ENCODE measurements at regions not wholly inside any gene's neighbourhood (a gene's known extent, or its start where the extent isn't known, plus 50 kb on each side); places are given as distances from the start of the nearest gene placed in this dataset.

DNA sequence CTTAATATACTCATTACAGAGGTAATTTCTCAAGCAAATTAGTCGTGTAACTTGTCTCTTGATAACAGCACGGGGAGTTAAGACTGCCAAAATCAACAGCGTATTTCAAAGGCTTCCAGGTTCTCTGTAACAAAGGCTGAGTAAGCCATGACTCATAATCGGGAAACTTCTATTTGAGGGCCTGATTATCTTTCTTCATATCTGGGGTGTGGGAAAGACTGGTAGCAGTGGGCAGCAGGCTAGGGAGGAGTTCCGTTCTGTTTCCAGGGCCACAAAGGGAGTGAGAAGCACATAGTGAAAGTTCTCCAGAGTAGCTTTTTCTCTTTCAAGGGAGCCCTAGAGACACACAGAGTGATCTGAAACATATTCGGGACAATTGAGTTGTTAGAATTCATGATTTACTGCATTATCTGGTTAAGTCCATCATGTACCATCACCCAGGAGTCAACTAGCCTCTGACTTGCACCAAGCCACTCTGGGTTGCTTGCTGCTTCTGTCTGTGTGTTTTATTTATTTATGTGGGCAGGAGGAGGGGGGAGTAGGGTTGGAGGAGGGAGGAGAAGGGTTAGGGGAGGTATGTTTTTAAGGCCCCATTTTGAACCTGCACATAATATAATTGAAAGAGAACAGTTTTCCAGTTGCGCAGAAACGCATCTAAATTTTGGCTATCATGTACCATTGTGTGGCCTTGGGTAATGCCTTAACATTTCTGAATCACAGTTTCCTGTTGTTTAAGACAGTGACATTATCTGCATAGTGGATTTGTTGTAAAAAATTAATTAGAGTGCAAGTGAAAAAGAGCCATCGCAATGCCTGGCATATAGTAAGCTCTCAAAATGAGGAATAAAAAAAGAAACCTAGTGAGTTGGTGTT is 80.5 kb upstream of the ITPRID2 start (continued):
- TF ChIP-seq, protein P1, sequence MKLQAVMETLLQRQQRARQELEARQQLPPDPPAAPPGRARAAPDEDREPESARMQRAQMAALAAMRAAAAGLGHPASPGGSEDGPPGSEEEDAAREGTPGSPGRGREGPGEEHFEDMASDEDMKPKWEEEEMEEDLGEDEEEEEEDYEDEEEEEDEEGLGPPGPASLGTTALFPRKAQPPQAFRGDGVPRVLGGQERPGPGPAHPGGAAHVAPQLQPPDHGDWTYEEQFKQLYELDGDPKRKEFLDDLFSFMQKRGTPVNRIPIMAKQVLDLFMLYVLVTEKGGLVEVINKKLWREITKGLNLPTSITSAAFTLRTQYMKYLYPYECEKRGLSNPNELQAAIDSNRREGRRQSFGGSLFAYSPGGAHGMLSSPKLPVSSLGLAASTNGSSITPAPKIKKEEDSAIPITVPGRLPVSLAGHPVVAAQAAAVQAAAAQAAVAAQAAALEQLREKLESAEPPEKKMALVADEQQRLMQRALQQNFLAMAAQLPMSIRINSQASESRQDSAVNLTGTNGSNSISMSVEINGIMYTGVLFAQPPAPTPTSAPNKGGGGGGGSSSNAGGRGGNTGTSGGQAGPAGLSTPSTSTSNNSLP (IDR thresholded peaks at IDR 0.05; ENCODE audit: borderline replicate concordance, low read depth, low read length): peak; percentile 88; the same call in 1 of the 2 replicates
- TF ChIP-seq ARID1B (IDR thresholded peaks at IDR 0.05) (peak; percentile 87), CBFA2T3 (IDR thresholded peaks at IDR 0.05) (0 out of 2 replicates have a peak, but pooled peaks have one; percentile 18), MTA2 (IDR thresholded peaks at IDR 0.05; ENCODE audit: low read depth) (peak; percentile 14; the same call in 1 of the 2 replicates), NCOR1 (IDR thresholded peaks at IDR 0.05) (peak; percentile 12; the same call in 1 of the 2 replicates), ZNF124 (CRISPR knock-in tag; IDR thresholded peaks at IDR 0.05) (no peak), GATAD2B (IDR thresholded peaks at IDR 0.05; ENCODE audit: borderline replicate concordance) (peak; percentile 75), PHF21A (IDR thresholded peaks at IDR 0.05; ENCODE audit: borderline replicate concordance, low read depth) (no peak), KDM1A (IDR thresholded peaks at IDR 0.05) (0 out of 4 replicates have a peak, but pooled peaks of 1 of the 2 experiments have one; percentile 13), ZNF584 (CRISPR knock-in tag; IDR thresholded peaks at IDR 0.05; ENCODE audit: low read depth) (0 out of 2 replicates have a peak, but pooled peaks have one; percentile 48), RCOR1 (IDR thresholded peaks at IDR 0.05; ENCODE audit: borderline replicate concordance in 1 of 2, low read depth in 2 of 2, low read length in 2 of 2) (peak in 1 of 2 experiments; percentile 66; a peak in 1 of 4 replicates), NCOA6 (IDR thresholded peaks at IDR 0.05) (no peak), BACH1 (tag; IDR thresholded peaks at IDR 0.05) (peak; percentile 41; the same call in 1 of the 2 replicates), SMARCC2 (IDR thresholded peaks at IDR 0.05; ENCODE audit: low read depth) (peak; percentile 92), HDAC2 (IDR thresholded peaks at IDR 0.05) (peak; percentile 24; the same call in 1 of the 2 replicates), ZNF561 (CRISPR knock-in tag; conservative IDR thresholded peaks at IDR 0.05) (no peak), MTA1 (IDR thresholded peaks at IDR 0.05; ENCODE audit: borderline replicate concordance) (0 out of 2 replicates have a peak, but pooled peaks have one; percentile 20), LCOR (CRISPR knock-in tag; IDR thresholded peaks at IDR 0.05) (peak; percentile 87), ZNF354B (CRISPR knock-in tag; IDR thresholded peaks at IDR 0.05) (no peak), POLR2H (tag; IDR thresholded peaks at IDR 0.05; ENCODE audit: low read depth) (no peak), POLR2A (conservative IDR thresholded peaks at IDR 0.05) (no peak)
- TF ChIP-seq, protein P2, sequence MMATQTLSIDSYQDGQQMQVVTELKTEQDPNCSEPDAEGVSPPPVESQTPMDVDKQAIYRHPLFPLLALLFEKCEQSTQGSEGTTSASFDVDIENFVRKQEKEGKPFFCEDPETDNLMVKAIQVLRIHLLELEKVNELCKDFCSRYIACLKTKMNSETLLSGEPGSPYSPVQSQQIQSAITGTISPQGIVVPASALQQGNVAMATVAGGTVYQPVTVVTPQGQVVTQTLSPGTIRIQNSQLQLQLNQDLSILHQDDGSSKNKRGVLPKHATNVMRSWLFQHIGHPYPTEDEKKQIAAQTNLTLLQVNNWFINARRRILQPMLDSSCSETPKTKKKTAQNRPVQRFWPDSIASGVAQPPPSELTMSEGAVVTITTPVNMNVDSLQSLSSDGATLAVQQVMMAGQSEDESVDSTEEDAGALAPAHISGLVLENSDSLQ (IDR thresholded peaks at IDR 0.05): peak; percentile 47
- TF ChIP-seq, protein P3, sequence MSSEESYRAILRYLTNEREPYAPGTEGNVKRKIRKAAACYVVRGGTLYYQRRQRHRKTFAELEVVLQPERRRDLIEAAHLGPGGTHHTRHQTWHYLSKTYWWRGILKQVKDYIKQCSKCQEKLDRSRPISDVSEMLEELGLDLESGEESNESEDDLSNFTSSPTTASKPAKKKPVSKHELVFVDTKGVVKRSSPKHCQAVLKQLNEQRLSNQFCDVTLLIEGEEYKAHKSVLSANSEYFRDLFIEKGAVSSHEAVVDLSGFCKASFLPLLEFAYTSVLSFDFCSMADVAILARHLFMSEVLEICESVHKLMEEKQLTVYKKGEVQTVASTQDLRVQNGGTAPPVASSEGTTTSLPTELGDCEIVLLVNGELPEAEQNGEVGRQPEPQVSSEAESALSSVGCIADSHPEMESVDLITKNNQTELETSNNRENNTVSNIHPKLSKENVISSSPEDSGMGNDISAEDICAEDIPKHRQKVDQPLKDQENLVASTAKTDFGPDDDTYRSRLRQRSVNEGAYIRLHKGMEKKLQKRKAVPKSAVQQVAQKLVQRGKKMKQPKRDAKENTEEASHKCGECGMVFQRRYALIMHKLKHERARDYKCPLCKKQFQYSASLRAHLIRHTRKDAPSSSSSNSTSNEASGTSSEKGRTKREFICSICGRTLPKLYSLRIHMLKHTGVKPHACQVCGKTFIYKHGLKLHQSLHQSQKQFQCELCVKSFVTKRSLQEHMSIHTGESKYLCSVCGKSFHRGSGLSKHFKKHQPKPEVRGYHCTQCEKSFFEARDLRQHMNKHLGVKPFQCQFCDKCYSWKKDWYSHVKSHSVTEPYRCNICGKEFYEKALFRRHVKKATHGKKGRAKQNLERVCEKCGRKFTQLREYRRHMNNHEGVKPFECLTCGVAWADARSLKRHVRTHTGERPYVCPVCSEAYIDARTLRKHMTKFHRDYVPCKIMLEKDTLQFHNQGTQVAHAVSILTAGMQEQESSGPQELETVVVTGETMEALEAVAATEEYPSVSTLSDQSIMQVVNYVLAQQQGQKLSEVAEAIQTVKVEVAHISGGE (CRISPR knock-in tag; IDR thresholded peaks at IDR 0.05): 0 out of 6 replicates have a peak, but pooled peaks of 1 of the 3 experiments have one; percentile 21
